GM18517 (cell line): ENCODE measurements at regions not wholly inside any gene's neighbourhood (a gene's known extent, or its start where the extent isn't known, plus 50 kb on each side); places are given as distances from the start of the nearest gene placed in this dataset.
"Not testable (repeated sequence)": the region's sequence is repeated elsewhere in the genome, so short reads cannot be mapped to it uniquely, and the experiment has no call there.

ENCODE experiments used
- ATAC-seq: cut with Tn5 transposase; IDR thresholded peaks from one replicate; pipeline ENCODE4 v1.9.1; 2021; ENCODE audit warnings: mild to moderate bottlenecking, moderate library complexity; ENCODE audit not compliant: unreplicated experiment

DNA sequence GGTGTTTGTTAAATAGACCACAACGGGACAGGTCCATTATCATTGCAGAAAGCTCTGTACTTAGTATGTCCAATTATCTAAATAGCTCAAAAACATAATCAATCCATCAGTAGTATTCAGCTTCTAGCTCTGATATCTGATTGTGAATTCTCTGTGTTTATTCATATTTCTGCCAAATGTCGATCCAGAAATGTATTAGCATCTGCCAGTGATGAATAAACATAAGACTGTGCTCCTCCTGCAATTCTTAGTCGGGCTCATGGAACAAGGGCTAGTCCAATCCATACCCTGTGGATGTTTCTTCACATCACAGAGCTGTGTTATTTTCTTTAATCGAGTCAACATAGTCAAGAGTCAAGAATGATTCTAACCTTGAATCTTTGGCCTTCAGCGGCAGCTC lies 1612.1 kb upstream of the WWC1 start:
- no peak for ATAC-seq

DNA sequence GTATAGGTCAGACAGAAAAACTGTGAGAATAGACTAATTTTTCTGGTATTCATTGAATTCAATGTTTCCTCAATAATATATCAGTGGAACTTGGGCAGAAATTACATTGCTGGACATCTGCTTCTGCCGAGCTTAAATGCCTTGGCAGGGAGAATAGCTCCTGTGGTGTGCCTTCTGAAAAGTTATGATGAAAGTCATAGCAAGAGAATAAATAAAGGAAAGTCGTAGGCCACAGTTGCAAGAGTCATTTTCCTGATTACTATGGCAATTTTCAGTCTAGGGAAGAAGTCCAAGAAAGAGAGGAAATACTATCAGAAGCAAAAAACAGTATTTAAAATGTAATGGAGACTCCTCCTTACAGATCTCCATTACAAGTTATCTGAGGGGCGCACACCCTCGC lies 1596.1 kb upstream of the WWC1 start:
- ATAC-seq = no peak

DNA sequence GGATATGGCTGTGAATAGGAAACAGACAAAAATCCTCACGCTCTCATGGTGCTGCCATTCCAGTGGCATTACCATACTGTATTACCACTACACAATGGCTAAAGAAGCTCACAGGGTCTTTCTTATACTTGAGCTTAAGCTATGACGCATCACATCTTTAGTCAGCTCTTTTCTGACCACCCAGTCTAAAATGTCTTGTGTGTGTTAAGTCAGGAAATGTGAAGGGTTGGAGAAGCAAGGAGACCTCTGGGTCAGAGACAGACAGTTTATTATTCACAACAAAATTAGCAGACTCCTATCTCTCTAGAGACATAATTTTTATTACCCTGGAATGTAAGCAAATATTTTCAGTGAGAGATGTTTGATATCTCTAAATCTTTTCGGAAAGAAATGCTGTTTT lies 1583.2 kb upstream of the WWC1 start:
- ATAC-seq = no peak

DNA sequence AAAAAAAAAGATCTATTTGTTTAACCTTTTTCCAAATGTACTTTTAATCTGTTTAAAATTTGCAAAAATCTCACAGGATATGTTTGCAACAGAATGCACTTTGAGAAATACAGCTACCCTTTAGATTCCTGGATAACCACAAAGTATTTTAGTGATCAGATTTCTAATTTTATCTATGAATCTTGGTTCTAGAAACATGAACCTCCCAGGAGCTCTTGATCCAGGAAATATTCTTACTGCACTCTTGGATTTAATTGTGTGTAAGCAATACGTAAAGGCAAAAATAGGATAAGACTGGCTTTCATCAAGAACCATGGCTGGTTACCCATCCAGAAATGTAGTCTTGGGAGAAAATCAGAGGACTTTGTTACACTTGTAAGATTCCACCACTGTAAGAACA lies 1581.8 kb upstream of the WWC1 start:
- ATAC-seq = no peak

DNA sequence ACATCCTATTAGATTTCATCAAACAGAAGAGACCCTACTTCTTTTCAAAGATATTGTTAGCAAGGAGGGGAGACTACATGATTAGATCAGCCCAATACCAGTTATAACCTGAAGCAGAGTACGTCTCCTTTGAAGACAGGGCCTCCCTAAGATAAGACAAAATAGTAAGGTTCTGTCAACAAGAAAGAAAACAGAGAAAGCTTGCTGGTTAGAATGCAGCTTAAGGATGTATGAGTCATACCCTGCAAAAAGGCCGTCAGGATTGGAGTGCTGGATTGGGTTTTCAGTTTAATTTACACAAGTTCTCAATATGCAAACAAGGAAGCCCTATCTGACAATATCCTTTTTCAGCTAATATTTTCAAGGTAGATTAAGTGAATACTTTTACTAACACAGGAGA lies 1581.2 kb upstream of the WWC1 start:
- ATAC-seq = no peak

DNA sequence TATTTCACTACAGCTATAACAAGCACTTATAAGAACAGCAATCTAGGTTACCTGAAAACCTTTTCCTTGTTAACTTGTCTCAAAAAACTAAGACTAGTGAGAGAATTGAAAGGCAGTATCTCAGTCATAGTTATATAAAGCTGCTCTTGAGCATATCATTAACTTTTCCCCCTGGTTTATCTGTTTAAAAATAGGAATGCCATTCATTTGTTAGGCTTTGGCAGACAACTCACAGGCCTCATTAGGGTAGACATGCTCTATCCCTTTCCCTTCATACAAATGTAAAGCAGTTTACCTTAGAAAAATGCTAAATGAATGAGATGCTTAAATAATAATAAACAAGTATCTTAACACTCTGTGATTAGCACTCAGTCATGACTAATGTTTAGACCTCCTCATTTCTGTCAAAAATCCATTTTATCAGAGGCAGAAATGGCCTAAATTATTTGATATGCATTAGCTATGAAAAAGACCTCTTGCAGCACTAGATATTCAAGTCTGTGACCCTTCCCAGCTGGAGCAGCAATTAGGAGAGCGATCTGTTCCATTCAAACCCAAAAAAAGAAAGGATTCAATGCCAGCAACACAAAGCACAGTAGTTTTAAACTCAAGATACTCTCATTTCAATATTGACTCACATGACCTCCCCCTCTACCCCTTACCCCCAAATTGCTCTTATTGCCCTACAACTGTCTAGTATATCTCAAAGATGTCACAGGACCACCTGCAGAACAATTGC lies 1578.8 kb upstream of the WWC1 start:
- no peak for ATAC-seq

DNA sequence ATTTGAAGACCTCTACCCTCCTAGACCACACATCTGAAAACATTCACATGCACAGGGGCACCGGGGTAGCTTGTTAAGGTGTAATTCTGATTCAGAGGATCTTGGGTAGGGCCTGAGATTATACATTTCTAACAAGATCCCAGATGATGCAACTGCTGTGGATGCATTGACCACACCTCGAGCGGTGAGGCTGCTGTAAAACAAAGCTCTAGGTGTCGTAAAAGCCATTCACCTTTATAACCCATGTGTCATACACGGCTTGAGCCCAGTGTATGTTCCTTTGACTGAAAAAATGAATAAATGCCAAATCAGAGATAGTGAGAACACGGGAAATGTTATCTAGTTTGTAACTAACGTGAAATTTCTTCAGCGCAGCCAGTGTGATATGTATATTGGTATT lies 1578.2 kb upstream of the WWC1 start:
- ATAC-seq = no peak

DNA sequence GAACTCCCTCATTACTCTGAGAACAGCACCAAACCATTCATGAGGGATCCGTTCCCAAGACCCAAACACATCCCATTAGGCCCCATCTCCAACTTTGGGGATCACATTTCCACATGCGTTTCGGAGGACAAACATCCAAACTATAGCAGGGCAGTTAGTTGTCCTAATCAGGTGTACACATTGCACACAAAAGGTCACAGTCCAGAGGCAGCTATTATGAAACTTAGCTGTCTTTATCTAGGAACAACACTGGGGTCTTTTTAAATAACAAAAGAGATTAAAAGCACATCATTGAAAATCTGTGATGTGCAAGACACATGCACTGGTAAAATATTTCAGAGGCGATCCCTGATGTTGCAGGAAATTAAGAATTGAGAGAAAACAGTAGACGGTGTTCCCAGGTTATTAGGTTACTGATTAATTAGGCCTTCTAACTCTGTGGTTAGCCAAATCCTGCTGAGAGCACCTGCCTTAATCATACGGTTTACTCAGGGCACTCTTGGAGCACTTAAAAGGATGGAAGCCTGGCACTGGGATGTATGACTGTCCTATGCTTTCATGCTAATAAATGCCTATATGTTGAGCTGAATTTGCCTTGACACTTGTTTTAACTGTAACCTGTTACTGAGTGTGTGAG lies 1574.5 kb upstream of the WWC1 start:
- no peak for ATAC-seq

DNA sequence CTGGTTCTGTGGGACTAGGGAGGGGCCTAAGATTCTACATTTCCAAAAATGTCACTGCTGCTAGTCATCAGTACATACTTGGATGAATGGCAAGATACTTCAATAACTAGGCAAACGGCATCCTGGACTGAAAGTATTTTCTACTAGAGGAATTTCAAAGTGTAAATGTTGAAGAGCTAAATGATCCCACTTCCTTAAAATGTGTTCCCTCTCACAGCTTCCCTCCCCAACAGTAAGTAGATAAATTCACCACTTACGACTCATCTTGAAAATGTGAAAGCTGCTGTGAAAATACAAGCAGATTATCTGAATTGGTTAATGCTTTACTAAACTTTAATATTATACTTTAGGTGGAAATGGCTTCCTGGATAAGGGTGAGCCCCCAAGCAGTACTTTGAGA lies 1571.5 kb upstream of the WWC1 start:
- ATAC-seq = no peak

DNA sequence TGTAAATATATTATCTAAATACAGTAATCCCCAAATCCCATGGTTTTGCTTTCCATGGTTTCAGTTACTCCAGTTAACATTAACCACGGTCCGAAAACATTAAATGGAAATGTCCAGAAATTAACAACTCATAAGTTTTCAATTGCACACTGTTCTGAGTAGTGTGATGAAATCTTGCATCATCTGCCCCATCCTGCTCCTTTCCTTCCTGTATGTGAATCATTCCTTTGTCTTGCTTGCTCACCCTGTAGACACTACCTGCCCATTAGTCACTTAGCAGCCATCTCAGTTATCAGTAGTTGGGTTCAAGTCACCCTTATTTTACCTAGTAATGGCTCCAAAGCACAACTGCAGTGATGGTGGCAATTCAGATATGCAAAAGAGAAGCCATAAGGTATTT lies 1568.5 kb upstream of the WWC1 start:
- ATAC-seq = no peak

DNA sequence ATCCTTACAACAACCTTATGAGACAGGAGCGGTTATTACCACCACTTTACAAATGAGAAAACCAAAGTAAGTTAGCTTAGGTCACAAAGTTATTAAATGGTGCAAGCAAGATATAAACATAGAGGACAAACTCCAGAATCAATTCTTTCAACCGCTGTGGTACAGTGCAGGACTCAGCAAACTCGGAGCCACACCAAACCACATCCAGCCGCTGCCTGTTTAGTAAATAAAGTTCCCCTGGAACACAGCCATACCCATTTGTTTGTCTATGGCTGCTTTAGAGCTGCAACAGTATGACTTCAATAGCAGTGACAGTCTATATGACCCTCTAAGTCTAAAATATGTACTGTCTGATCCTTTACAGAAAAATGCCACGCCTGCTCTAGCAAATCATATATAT lies 1567.2 kb upstream of the WWC1 start:
- no peak for ATAC-seq

DNA sequence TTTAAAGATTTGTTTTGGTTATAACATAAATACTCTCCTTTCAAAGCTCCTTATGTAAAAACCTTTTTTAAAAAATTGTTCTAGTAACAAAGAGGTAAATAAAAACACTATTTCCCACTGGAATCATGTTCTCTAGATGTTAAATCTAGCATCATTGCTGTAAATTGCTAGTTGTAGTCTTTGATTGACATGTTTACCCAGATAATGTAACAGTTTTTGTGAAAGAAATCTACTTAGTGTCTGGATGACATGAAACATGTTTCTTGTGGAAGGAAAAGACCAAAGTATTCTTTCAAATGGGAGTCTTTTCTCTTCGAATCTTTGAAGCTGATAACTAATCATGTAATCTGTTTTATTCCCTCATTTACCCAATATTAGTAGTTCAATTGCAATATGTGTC lies 1565.9 kb upstream of the WWC1 start:
- no peak for ATAC-seq

DNA sequence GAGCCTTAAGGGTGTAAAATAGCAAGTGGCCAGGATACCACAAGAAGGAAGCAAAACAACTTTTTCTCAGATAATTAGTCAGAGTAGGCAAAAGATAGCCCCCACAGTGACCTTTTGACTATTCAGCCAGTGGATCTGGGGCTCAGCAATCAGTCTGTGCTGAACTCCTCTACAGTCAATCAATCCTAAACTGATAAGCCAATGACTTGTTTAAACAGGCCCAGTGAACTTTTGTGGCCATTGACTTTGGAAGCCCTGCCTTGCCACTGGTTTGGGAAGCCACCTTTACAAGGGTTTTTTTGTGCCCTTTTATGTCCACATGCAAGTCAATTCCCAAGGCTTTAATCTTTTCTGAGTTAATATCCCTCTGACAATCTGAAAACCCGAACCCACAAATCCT lies 1565.0 kb upstream of the WWC1 start:
- ATAC-seq = no peak

DNA sequence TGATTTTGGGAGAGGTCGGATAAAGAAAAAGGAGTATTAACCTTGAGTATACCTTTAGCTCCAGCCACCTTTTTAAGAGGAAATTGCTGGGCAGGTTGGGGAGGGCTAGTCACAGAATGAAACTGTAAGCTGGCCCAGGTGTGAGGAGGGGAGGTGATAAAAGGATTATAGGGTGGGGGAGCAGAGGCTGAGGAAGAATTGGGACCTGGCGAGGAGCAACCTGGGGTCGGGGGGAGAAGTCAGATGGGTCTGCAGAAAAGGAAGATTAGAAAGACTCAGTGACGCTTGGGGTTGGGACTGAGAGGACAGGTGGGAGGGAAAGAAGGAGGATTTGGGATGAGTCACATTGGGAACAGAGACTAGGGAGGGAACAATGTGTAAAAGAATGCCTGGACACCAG lies 1548.5 kb upstream of the WWC1 start:
- ATAC-seq = not testable (repeated sequence)

DNA sequence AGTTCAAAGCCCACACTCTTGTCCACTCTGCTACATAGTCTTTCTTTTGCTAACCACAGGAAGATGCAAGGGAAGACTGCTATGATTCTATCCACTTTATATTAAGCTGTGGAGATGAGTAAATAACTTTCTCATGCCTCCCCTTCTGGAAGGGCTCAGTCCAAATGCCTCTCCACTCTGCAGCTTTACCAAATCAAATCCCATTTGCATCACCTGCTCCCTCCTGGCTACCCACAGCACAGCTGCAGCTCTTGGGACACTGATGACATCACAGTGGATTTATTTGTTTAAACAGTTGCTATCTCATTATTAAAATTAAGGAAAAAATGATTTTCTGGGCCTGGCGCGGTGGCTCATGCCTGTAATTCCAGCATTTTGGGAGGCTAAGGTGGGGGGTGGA lies 1544.9 kb upstream of the WWC1 start:
- no peak for ATAC-seq

DNA sequence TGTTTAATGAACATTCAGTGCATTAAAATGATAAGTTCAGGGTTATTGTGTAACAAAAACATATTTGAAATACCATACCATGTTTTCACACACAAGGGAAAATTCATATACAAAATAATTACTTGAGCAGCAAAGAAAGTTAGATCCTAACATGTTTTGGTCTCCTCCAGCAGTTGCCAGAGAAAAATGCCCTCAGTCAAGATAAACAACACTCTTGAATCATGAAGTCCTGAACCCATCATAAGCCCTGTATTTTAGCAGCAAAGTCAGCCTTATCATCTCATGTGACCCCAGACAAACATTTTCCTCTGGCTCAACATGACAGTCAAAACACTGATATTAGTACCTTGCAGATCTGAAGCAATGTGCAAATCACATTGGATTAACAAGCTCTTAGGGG lies 1541.1 kb upstream of the WWC1 start:
- ATAC-seq = no peak

DNA sequence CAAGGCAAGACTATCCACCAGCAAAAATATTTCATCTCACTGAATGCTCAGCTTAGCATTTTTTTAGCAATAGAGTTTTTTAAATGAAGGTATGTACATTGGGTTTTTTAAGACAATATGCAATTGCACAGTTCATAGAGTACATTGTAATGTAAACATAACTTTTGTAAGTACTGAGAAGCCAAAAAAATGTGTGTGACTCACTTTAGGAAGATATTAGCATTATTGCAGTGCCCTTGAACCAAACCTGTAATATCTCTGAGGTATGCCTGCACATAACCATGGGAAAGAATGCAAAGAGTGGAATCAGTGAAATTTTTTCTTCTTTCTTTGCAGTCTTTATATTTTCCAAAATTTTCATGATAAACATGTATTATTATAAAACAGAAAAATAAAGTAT lies 1533.3 kb upstream of the WWC1 start:
- ATAC-seq = no peak

DNA sequence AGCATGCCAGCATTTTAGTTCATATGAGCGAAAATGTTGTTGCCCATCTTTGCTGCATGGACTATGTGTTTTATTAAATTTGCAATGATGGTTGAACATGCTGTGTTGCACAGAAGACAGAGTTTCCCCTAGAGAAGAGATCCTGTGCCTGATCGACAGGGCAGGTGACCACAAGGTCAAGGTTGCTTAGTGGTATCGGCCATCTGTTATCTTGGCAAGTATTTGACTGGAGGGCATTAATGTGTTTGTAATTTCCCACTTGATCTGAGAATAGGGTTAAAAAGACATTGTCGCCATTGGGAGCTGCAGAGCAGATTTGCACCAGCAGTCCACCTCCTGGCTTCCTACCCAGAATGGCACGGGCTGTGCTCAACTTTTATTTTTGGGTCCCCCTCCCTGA lies 1523.6 kb upstream of the WWC1 start:
- no peak for ATAC-seq

DNA sequence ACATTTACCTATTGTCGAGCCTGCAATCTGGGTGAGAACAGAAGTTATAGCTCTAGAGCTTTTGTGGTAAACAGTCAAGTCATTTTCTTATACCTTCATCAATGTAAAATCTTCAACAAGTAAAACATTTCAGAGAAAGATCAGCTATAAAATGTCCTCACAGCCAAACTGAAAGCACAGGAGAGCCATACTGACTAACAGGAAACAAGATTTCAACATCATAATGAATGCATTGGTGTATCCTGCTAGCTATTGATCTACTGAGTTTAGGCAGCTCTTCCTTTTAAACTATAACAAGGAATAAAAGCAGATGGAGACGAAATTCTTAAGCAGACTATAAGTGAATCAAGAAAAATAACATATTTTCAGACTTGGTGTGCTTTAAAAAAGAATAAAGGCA lies 1522.9 kb upstream of the WWC1 start:
- no peak for ATAC-seq

DNA sequence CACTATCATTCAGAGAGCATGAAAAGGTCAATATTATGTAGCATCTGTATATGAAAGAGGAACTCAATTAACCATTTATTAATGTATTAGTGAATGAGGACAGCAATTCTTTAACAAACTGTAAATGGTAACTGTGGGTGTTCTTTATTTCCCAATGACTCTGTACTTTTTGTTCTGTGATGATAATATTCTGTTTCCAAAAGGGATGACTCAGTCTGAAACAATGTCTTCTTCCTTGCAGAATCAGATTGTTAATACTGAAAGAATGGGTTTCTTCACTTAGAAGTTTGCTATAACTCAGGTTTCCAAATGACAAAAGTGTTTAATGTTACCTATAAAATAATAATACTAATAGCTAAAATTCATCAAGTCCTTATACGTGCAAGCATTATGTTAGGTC lies 1518.7 kb upstream of the WWC1 start:
- ATAC-seq = no peak

DNA sequence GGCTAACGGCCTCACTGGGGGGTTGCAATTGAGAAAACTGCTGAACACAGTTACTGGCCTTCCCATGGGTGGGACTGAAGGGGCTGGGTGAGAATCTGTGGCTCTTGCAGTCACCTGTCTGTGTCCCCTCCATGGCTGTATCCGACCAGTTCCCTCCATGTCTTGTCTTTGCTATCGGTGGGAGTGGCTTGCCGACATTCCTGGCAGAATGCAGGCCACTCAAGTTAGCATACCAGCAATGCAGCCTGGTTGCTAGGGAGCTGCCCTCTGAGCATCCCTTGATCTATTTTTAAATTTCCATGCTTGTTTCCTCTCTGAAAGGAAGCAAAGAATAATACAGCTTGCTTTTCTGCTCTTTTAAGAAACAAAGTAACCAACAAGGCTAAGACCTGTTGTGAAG lies 1509.7 kb upstream of the WWC1 start:
- ATAC-seq = no peak

DNA sequence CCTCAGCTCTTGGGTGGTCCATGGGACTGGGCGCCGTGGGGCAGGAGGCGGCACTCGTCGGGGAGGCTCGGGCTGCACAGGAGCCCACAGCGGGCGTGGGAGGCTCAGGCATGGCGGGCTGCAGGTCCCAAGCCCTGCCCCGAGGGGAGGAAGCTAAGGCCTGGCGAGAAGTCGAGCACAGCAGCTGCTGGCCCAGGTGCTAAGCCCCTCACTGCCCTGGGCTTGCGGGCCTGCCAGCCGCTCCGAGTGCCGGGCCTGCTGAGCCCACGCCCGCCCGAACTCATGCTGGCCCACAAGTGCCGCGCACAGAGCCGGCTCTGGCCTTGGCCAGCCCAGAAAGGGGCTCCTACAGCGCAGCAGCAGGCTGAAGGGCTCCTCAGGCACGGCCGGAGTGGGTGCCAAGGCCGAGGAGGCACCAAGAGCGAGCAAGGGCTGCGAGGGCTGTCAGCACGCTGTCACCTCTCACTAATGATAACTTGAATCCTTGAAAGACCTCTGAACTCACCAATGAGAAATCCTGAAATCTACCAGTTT lies 1506.8 kb upstream of the WWC1 start:
- no peak for ATAC-seq

DNA sequence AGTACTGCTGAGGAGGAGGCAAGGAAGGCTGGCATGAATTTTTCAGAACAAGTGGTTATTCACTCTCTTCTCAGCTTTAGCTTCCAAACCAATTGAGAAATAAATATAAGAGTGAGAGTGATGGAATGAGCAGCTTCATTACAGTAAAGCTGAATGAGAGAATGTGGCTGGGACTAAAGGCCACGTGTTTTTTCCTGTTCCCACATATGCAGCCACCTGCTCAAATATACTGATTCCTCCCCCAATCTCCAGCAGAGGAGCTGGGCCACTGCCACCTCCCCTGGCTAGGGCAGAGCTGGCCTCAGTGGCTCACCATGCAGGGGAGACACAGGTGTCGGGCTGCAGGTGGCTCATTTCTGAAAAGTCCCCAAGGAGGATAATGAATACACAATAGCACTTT lies 1505.3 kb upstream of the WWC1 start:
- no peak for ATAC-seq
